Calu3 (cell line): ENCODE measurements at regions not wholly inside any gene's neighbourhood (a gene's known extent, or its start where the extent isn't known, plus 50 kb on each side); places are given as distances from the start of the nearest gene placed in this dataset.

Experiments used
- BruUV-seq: library from RNA; stranded (reverse); fragments of 400-500 nt; replicated peaks from 2 replicates; lab custom pipeline; 2021; lab: Mats Ljungman, UMichigan
- CTCF ChIA-PET: fragments of 300-600 bp; sonication (Branson Sonifier 250); formaldehyde crosslinking; loops from one replicate; lab custom pipeline; 2022; ENCODE audit warnings: antibody characterized with exemption; lab: Charles Lee
- DNase-seq: peaks from one replicate; pipeline ENCODE4 v3.0.0; 2022
- H3K27ac Mint-ChIP-seq: one replicate; pipeline ENCODE4 v1.8.0; 2022; ENCODE audit warnings: mixed read lengths; ENCODE audit not compliant: unreplicated experiment
- H3K27me3 Mint-ChIP-seq: one replicate; pipeline ENCODE4 v1.8.0; 2022; ENCODE audit warnings: mixed read lengths; ENCODE audit not compliant: unreplicated experiment
- H3K36me3 Mint-ChIP-seq: one replicate; pipeline ENCODE4 v1.8.0; 2022; ENCODE audit warnings: mild to moderate bottlenecking, moderate library complexity, mixed read lengths; ENCODE audit not compliant: insufficient read depth, unreplicated experiment
- H3K4me1 Mint-ChIP-seq: one replicate; pipeline ENCODE4 v1.8.0; 2022; ENCODE audit warnings: mild to moderate bottlenecking, low read depth, mixed read lengths; ENCODE audit not compliant: unreplicated experiment
- H3K4me3 Mint-ChIP-seq: one replicate; pipeline ENCODE4 v1.8.0; 2022; ENCODE audit warnings: mild to moderate bottlenecking, low read depth, moderate library complexity, mixed read lengths; ENCODE audit not compliant: unreplicated experiment
- H3K9me3 Mint-ChIP-seq: one replicate; pipeline ENCODE4 v1.8.0; 2022; ENCODE audit warnings: low read depth, mixed read lengths; ENCODE audit not compliant: unreplicated experiment
- intact Hi-C: fragments of 100-400 bp; cut with micrococcal nuclease; formaldehyde crosslinking; loops from one replicate; pipeline ENCODE4 v1.10.0; 2022; ENCODE audit not compliant: unreplicated experiment
- TF ChIP-seq, protein P1 (sequence below): fragments of 200-600 bp; IDR thresholded peaks from one replicate; pipeline ENCODE4 v1.8.0; 2022; ENCODE audit warnings: antibody characterized with exemption; ENCODE audit not compliant: unreplicated experiment

- Mint-ChIP-seq H3K4me1 (no peaks in the 10 kb centered on the region), H3K27ac (no peak overlapping the region), H3K9me3 (no peaks in the 10 kb centered on the region), H3K27me3 (no peaks in the 10 kb centered on the region), H3K4me3 (no peak overlapping the region), H3K36me3 (peaks cover 5% of the 10 kb centered on the region)
- TF ChIP-seq, protein P1, sequence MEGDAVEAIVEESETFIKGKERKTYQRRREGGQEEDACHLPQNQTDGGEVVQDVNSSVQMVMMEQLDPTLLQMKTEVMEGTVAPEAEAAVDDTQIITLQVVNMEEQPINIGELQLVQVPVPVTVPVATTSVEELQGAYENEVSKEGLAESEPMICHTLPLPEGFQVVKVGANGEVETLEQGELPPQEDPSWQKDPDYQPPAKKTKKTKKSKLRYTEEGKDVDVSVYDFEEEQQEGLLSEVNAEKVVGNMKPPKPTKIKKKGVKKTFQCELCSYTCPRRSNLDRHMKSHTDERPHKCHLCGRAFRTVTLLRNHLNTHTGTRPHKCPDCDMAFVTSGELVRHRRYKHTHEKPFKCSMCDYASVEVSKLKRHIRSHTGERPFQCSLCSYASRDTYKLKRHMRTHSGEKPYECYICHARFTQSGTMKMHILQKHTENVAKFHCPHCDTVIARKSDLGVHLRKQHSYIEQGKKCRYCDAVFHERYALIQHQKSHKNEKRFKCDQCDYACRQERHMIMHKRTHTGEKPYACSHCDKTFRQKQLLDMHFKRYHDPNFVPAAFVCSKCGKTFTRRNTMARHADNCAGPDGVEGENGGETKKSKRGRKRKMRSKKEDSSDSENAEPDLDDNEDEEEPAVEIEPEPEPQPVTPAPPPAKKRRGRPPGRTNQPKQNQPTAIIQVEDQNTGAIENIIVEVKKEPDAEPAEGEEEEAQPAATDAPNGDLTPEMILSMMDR: no peak
- no peak for DNase-seq
- intact Hi-C loops: no loop called here
- CTCF ChIA-PET: no interaction called here
- no TSS peak for BruUV-seq
Observed at GRCh38 chr4:147206807-147207206, 261.1 kb upstream of the TTC29 start.

DNA sequence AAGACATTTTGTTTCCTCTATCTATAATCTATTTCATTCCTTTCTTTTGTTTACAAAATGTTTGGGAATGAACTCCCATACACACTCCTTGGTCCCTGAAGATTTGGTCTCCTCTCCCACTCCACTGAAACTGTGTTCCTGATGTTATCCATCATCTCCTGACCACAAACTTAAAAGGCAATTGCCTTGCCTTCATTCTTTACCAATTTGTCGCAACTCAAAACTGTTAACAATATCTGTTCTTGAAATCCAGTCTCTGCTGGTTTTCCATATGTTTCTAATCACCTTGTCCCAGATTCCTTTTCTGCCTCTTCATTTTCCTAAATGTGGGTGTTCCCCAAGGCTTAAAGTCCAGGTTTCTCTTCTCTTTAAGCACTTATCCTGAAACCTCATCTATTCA is 262.2 kb upstream of the TTC29 start:
- TF ChIP-seq, protein P1: no peak
- DNase-seq: no peak
- no peaks in the 10 kb centered on the region for H3K9me3 Mint-ChIP-seq
- no peaks in the 10 kb centered on the region for H3K4me1 Mint-ChIP-seq
- no peak overlapping the region for H3K4me3 Mint-ChIP-seq
- CTCF ChIA-PET: no interaction called here
- peaks cover 5% of the 10 kb centered on the region for H3K36me3 Mint-ChIP-seq
- no TSS peak for BruUV-seq
- no peak overlapping the region for H3K27ac Mint-ChIP-seq
- H3K27me3 Mint-ChIP-seq: no peaks in the 10 kb centered on the region
- intact Hi-C loops: no loop called here

GRCh38 chr4:147217655-147218054 is 263.2 kb upstream of the EDNRA start:
- DNase-seq: no peak
- Mint-ChIP-seq H3K4me3 (no peak overlapping the region), H3K36me3 (no peaks in the 10 kb centered on the region), H3K27me3 (no peaks in the 10 kb centered on the region), H3K27ac (no peak overlapping the region), H3K4me1 (no peaks in the 10 kb centered on the region), H3K9me3 (no peaks in the 10 kb centered on the region)
- CTCF ChIA-PET: no interaction called here
- TF ChIP-seq, protein P1: no peak
- intact Hi-C loops: no loop called here
- BruUV-seq: no TSS peak

DNA sequence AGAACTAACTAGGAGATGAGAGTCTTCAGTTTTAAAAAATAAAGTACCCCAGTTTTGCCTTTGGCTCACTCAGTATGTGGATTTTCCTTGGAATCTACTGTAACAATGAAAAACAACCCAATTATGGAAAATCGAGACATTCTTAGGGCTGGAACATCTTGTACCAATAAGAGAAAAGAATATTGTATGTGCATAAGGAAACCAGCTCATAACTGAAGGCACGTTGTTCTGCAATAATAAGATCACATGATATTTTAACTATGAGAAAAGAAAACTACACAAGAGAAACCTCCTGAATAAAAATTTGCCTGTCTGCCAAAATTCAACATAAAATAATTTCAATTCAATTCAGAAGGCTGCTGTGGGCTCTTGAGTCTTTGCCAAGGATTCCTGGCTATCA is 261.8 kb upstream of the EDNRA start:
- H3K4me3 Mint-ChIP-seq: no peak overlapping the region
- no peak overlapping the region for H3K27ac Mint-ChIP-seq
- H3K4me1 Mint-ChIP-seq: no peaks in the 10 kb centered on the region
- no peaks in the 10 kb centered on the region for H3K27me3 Mint-ChIP-seq
- TF ChIP-seq, protein P1: no peak
- intact Hi-C loops: no loop called here
- H3K9me3 Mint-ChIP-seq: no peaks in the 10 kb centered on the region
- no peak for DNase-seq
- no peaks in the 10 kb centered on the region for H3K36me3 Mint-ChIP-seq
- CTCF ChIA-PET: no interaction called here
- no TSS peak for BruUV-seq
